OCI-LY7 (cell line): ENCODE measurements at regions not wholly inside any gene's neighbourhood (a gene's known extent, or its start where the extent isn't known, plus 50 kb on each side); places are given as distances from the start of the nearest gene placed in this dataset.

Source experiments
- BruUV-seq: library from RNA; stranded (reverse); fragments of 400-500 nt; replicated peaks from 2 replicates; lab custom pipeline; 2021; lab: Mats Ljungman, UMichigan
- CTCF ChIA-PET: fragments of 300-600 bp; sonication (Branson Sonifier 250); formaldehyde crosslinking; loops from one replicate; lab custom pipeline; 2022; ENCODE audit warnings: antibody characterized with exemption; ENCODE audit not compliant: unreplicated experiment; lab: Charles Lee
- POLR2A ChIA-PET: fragments of 300-600 bp; sonication (Branson Sonifier 250); formaldehyde crosslinking; loops from one replicate; lab custom pipeline; 2022; ENCODE audit warnings: antibody characterized with exemption; lab: Charles Lee
- DNase-seq: peaks from one replicate; pipeline ENCODE4 v3.0.0-alpha.2; 2015; ENCODE audit warnings: low spot score
- H2AFZ ChIP-seq: fragments of 200-600 bp; sonication (generic), shearing (Covaris generic); 2 replicates; pipeline ENCODE4 v1.6.1; 2014; ENCODE audit warnings: mild to moderate bottlenecking, antibody characterized with exemption, low read length, moderate library complexity
- H3K27ac ChIP-seq: fragments of 200-600 bp; sonication (generic); 2 replicates; pipeline ENCODE4 v1.5.1; 2014; ENCODE audit warnings: mixed run types, low read depth, mild to moderate bottlenecking, moderate library complexity, low read length, inconsistent platforms; ENCODE audit not compliant: poor library complexity, severe bottlenecking
- H3K36me3 ChIP-seq: fragments of 200-600 bp; sonication (generic); 2 replicates; pipeline ENCODE4 v1.6.1; 2014; ENCODE audit warnings: mild to moderate bottlenecking, antibody characterized with exemption, low read length, moderate library complexity, mixed read lengths; ENCODE audit not compliant: insufficient read depth
- H3K4me1 ChIP-seq: fragments of 200-600 bp; sonication (generic); 2 replicates; pipeline ENCODE4 v1.5.1; 2014; ENCODE audit warnings: mild to moderate bottlenecking, low read length; ENCODE audit not compliant: insufficient read depth, poor library complexity, severe bottlenecking
- H3K4me2 ChIP-seq: fragments of 200-600 bp; sonication (generic); 2 replicates; pipeline ENCODE4 v1.6.1; 2014; ENCODE audit warnings: mild to moderate bottlenecking, low read length
- H3K4me3 ChIP-seq: fragments of 200-600 bp; sonication (generic); 2 replicates; pipeline ENCODE4 v1.5.1; 2014; ENCODE audit warnings: mild to moderate bottlenecking, low read depth, low read length; ENCODE audit not compliant: poor library complexity, severe bottlenecking
- H3K79me2 ChIP-seq: fragments of 200-600 bp; sonication (generic); 2 replicates; pipeline ENCODE4 v1.6.1; 2016; ENCODE audit warnings: low read depth, mild to moderate bottlenecking, low read length, moderate library complexity, mixed read lengths; ENCODE audit not compliant: insufficient read depth
- H3K9me2 ChIP-seq: fragments of 200-600 bp; sonication (generic); 2 replicates; pipeline ENCODE4 v1.6.1; 2016; ENCODE audit warnings: mild to moderate bottlenecking, low read length, mixed read lengths; ENCODE audit not compliant: insufficient read depth
- H3K9me3 ChIP-seq: fragments of 200-600 bp; sonication (generic); 2 replicates; pipeline ENCODE4 v1.6.1; 2014; ENCODE audit warnings: mild to moderate bottlenecking, mixed run types, low read length, mixed read lengths
- H4K20me1 ChIP-seq: fragments of 200-600 bp; sonication (generic); 2 replicates; pipeline ENCODE4 v1.6.1; 2014; ENCODE audit warnings: mild to moderate bottlenecking, antibody characterized with exemption, low read length, moderate library complexity, mixed read lengths; ENCODE audit not compliant: insufficient read depth
- CTCF ChIP-seq: fragments of 200-600 bp; sonication (generic); conservative IDR thresholded peaks from 2 replicates; pipeline ENCODE4 v1.5.1; 2014; ENCODE audit warnings: mild to moderate bottlenecking, antibody characterized with exemption, low read length, moderate library complexity, mixed read lengths
- EZH2phosphoT487 ChIP-seq: fragments of 200-600 bp; sonication (generic); IDR thresholded peaks from 2 replicates; pipeline ENCODE4 v1.6.1; 2018; ENCODE audit warnings: low read depth, borderline replicate concordance, mild to moderate bottlenecking, mixed run types, antibody characterized with exemption, low read length, moderate library complexity, mixed read lengths
- intact Hi-C: fragments of 100-400 bp; cut with micrococcal nuclease; formaldehyde crosslinking; loops from one replicate; pipeline ENCODE4 v1.10.0; 2022; ENCODE audit not compliant: unreplicated experiment

- H3K36me3 ChIP-seq = no peaks in the 10 kb centered on the region
- H3K4me1 ChIP-seq = no peaks in the 10 kb centered on the region
- no peaks in the 10 kb centered on the region for H3K79me2 ChIP-seq
- no peak overlapping the region for H3K4me2 ChIP-seq
- H3K27ac ChIP-seq = no peak overlapping the region
- no peak overlapping the region for H3K4me3 ChIP-seq
- DNase-seq = no peak
- H4K20me1 ChIP-seq = no peaks in the 10 kb centered on the region
- ChIA-PET CTCF (no interaction called here), POLR2A (no interaction called here)
- no peak overlapping the region for H2AFZ ChIP-seq
- no peaks in the 10 kb centered on the region for H3K9me2 ChIP-seq
- BruUV-seq = no TSS peak
- no peaks in the 10 kb centered on the region for H3K9me3 ChIP-seq
- TF ChIP-seq CTCF (no peak), EZH2phosphoT487 (no peak)
- intact Hi-C loops = no loop called here
Observed at GRCh38 chr13:64061649-64062048, 2646.0 kb upstream of the PCDH20 start.

DNA sequence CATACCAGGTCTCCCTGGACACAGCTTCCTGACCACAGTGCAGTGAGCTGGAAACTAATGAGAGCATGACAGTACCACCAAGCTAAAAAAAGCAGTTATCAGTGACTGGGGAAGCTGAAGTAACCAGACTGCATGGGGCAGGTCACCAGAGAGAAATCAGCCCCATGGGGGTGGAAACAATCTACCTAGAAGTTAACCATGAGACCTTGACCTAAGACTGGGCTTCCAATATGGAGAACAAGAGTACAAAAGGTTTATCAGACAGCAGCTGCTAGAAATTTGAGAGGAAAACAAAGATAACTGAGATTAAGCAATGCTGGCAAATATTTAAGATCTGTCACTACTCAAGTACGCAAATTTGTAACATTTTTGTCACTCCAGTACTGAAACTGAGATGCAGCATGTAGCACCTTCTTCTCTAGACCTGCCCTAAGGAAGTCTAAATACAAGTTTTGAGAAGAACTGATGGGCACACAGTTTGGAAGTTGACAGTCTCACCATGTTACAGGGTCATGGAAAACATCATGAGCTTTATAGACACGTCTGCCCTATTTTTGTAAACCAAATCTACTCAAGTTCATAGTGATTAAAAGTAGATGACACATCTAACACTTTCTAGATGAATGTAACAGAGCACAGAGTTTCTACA lies 2641.8 kb upstream of the PCDH20 start:
- Histone ChIP-seq H3K27ac (no peak overlapping the region), H4K20me1 (no peaks in the 10 kb centered on the region), H2AFZ (no peak overlapping the region), H3K36me3 (no peaks in the 10 kb centered on the region), H3K9me2 (no peaks in the 10 kb centered on the region), H3K4me2 (no peak overlapping the region), H3K9me3 (no peaks in the 10 kb centered on the region), H3K79me2 (no peaks in the 10 kb centered on the region), H3K4me1 (no peaks in the 10 kb centered on the region), H3K4me3 (no peak overlapping the region)
- TF ChIP-seq EZH2phosphoT487 (no peak), CTCF (no peak)
- no peak for DNase-seq
- intact Hi-C loops = no loop called here
- POLR2A ChIA-PET = interaction anchor here (0.6 kb wide), 1 partner anchor 606 kb away, joined by 5 read pairs; no protein-coding TSS in a partner anchor
- BruUV-seq = no TSS peak
- CTCF ChIA-PET = no interaction called here

DNA sequence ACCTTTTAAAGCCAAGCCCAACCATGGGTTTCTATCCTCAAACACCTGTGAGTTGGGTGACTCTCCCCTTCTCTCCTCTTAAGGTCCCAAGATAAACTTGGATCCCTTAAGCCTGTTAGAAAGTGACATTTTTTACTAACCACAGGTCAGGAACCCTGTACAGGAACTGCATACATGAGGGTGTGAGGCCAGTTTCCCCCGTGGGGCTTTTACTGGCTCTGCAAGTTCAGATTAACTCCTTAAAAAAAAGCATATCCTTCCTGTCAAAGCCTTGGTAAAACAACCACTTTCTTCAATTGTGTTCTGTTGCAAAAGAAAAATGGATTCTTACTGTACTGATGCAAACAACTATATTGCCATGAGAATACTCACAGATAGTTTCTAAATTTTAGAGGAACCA lies 2638.7 kb upstream of the PCDH20 start:
- H3K4me1 ChIP-seq = no peaks in the 10 kb centered on the region
- H3K9me3 ChIP-seq = no peaks in the 10 kb centered on the region
- H3K27ac ChIP-seq = no peak overlapping the region
- intact Hi-C loops = no loop called here
- H2AFZ ChIP-seq = no peak overlapping the region
- DNase-seq = no peak
- no peak overlapping the region for H3K4me3 ChIP-seq
- BruUV-seq = no TSS peak
- no peaks in the 10 kb centered on the region for H3K79me2 ChIP-seq
- TF ChIP-seq EZH2phosphoT487 (no peak), CTCF (no peak)
- no peaks in the 10 kb centered on the region for H3K9me2 ChIP-seq
- no peaks in the 10 kb centered on the region for H4K20me1 ChIP-seq
- no peaks in the 10 kb centered on the region for H3K36me3 ChIP-seq
- ChIA-PET CTCF (no interaction called here), POLR2A (no interaction called here)
- H3K4me2 ChIP-seq = no peak overlapping the region
